Activated B cell treated with CpG ODN at 0.5 μM for 24 hours (primary cell): ENCODE measurements at regions not wholly inside any gene's neighbourhood (a gene's known extent, or its start where the extent isn't known, plus 50 kb on each side); places are given as distances from the start of the nearest gene placed in this dataset.

Experiments
- ATAC-seq: fragments of 200-7000 bp; cut with Tn5 transposase; one replicate; pipeline ENCODE4 v1.10.0; 2021; ENCODE audit warnings: low read depth, mild to moderate bottlenecking, moderate library complexity
- CTCF ChIA-PET: fragments of 350-600 bp; sonication (Branson Sonifier 250); formaldehyde crosslinking; loops from one replicate; lab custom pipeline; 2021; ENCODE audit warnings: antibody characterized with exemption; lab: Charles Lee
- POLR2A ChIA-PET: fragments of 350-600 bp; sonication (Branson Sonifier 250); formaldehyde crosslinking; loops from one replicate; lab custom pipeline; 2021; ENCODE audit warnings: antibody characterized with exemption; lab: Charles Lee
- DNase-seq: peaks from one replicate; pipeline ENCODE4 v3.0.0; 2022
- H3K27ac Mint-ChIP-seq: one replicate; pipeline ENCODE4 v1.8.0; 2020; ENCODE audit warnings: mixed read lengths
- H3K27me3 Mint-ChIP-seq: one replicate; pipeline ENCODE4 v1.8.0; 2021; ENCODE audit warnings: mixed read lengths
- H3K36me3 Mint-ChIP-seq: one replicate; pipeline ENCODE4 v1.8.0; 2021; ENCODE audit warnings: low read depth, mixed read lengths
- H3K4me1 Mint-ChIP-seq: one replicate; pipeline ENCODE4 v1.8.0; 2021; ENCODE audit warnings: mixed read lengths
- H3K4me3 Mint-ChIP-seq: one replicate; pipeline ENCODE4 v1.8.0; 2020; ENCODE audit warnings: mild to moderate bottlenecking, mixed read lengths
- H3K9me3 Mint-ChIP-seq: one replicate; pipeline ENCODE4 v1.8.0; 2020; ENCODE audit warnings: mixed read lengths
- intact Hi-C: fragments of 100-400 bp; cut with micrococcal nuclease; formaldehyde crosslinking; loops from one replicate; pipeline ENCODE4 v1.15.1; 2024
- TF ChIP-seq, protein P1 (sequence below): fragments of 200-600 bp; IDR thresholded peaks from one replicate; pipeline ENCODE4 v1.8.0; 2022; ENCODE audit warnings: antibody characterized with exemption, mild to moderate bottlenecking

DNA sequence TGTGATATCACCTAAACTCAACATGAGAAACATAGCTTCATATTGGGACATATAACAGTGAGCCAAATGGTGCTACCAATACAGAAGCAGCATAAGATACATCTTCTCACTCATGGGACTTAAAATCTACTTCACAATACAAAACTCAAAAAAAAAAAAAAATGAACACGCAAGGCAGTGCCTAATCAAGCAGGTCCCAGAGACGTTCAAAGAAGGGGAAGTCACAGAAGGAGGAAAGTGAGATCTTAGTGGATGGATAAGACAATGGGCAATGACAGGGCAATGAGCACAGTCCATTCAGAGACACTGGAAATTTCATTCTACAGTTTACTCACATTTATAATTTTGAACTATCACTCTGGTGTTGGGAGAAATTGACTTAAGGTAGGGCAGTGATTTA, 88.3 kb downstream of the FAM50B start:
- no peak for ATAC-seq
- intact Hi-C loops: no loop called here
- Mint-ChIP-seq H3K36me3 (no peaks in the 10 kb centered on the region), H3K4me3 (no peak overlapping the region), H3K4me1 (no peaks in the 10 kb centered on the region), H3K27ac (no peak overlapping the region), H3K9me3 (no peaks in the 10 kb centered on the region), H3K27me3 (peaks cover 27% of the 10 kb centered on the region)
- ChIA-PET CTCF (no interaction called here), POLR2A (interaction anchor here (0.7 kb wide), 1 partner anchor 192 kb away, joined by 3 read pairs; no protein-coding TSS in a partner anchor)
- no peak for DNase-seq
- TF ChIP-seq, protein P1, sequence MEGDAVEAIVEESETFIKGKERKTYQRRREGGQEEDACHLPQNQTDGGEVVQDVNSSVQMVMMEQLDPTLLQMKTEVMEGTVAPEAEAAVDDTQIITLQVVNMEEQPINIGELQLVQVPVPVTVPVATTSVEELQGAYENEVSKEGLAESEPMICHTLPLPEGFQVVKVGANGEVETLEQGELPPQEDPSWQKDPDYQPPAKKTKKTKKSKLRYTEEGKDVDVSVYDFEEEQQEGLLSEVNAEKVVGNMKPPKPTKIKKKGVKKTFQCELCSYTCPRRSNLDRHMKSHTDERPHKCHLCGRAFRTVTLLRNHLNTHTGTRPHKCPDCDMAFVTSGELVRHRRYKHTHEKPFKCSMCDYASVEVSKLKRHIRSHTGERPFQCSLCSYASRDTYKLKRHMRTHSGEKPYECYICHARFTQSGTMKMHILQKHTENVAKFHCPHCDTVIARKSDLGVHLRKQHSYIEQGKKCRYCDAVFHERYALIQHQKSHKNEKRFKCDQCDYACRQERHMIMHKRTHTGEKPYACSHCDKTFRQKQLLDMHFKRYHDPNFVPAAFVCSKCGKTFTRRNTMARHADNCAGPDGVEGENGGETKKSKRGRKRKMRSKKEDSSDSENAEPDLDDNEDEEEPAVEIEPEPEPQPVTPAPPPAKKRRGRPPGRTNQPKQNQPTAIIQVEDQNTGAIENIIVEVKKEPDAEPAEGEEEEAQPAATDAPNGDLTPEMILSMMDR: no peak

DNA sequence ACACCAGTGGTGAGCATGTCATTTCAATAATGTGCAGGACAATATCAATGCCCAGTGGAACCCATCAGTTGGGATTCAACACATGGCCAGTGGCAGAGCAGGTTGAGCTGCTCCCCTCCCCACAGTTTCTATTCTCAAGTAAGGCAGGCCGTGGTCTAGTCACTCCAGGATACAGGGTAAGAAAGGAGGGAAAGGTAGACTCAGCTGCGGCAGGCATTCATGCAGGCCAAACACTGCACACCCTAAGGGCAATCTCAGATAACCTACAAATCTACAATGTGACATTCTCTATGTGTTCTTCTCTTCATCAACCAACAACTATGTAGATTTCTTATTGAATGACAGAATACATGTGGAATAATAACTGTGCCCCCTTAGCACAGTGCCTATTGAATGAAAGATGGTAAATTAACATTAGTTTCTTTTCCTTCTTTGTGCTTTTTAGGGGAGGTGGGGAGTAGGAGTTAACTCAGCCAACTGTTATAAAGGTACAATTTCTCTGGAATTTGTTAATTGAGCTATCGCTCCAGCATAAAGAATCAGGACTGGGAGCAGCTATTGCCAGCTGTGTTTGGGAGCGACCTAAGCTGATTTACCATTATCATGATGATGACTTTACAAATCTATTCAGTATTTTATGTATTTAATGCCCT, 89.7 kb downstream of the FAM50B start:
- DNase-seq (no peak), ATAC-seq (no peak)
- Mint-ChIP-seq H3K27ac (no peak overlapping the region), H3K4me3 (no peak overlapping the region), H3K4me1 (no peaks in the 10 kb centered on the region), H3K36me3 (no peaks in the 10 kb centered on the region), H3K9me3 (no peaks in the 10 kb centered on the region), H3K27me3 (peaks cover 28% of the 10 kb centered on the region)
- TF ChIP-seq, protein P1: no peak
- CTCF ChIA-PET: interaction anchor here (1.2 kb wide), 1 partner anchor 196 kb away, joined by 3 read pairs; no protein-coding TSS in a partner anchor
- intact Hi-C loops: no loop called here
- POLR2A ChIA-PET: no interaction called here

DNA sequence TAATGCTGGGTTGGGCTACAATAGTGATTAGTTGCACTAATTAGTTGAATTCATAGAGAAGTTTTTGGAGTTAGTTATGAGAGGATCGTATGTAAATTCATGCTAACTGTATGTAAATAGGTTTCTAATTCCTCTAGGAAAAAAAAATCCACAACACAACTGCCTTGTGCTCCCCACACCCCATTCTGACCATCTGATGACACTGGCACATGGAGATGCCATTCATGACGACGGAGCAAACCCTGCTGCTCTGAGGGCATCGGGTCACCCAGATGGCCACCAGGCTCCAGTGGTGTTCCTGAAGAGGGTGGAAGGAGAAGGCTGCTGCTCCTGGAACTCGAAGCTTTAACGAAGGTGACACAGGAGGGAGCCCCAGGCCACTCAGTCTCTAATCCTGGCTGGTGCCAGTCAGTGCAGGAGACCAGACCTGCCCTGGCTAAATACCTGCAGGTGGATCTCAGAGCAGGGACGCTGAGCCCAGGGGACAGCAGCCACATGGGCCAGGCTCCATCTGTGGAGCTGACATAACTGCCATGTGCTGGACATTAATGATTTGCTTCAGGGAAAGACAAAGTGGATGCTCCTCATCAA, 90.3 kb downstream of the FAM50B start:
- ChIA-PET POLR2A (no interaction called here), CTCF (no interaction called here)
- Mint-ChIP-seq H3K4me1 (no peaks in the 10 kb centered on the region), H3K4me3 (no peak overlapping the region), H3K36me3 (no peaks in the 10 kb centered on the region), H3K27ac (no peak overlapping the region), H3K27me3 (peaks cover 32% of the 10 kb centered on the region), H3K9me3 (no peaks in the 10 kb centered on the region)
- intact Hi-C loops: no loop called here
- TF ChIP-seq, protein P1: no peak
- ATAC-seq: no peak
- no peak for DNase-seq

DNA sequence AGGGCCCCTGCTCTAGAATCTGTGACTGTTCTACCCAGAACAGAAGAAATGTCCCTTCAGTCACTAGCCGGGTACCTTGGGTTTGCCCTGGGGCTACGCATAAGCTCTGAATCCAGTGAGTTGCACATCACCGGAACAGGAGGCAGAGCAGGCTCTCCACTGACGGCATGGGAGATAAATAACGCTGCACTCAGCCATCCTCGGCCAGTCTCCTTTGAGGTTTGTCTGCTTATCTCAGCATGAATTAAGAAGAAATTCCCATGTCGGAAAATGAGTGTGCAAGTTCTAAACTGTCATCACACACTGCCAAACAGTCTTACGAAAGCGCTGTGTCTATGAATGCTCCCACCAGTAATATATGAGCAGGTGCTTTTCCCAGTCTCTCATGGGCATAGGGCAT, 90.8 kb downstream of the FAM50B start:
- DNase-seq: no peak
- Mint-ChIP-seq H3K4me1 (no peaks in the 10 kb centered on the region), H3K27ac (no peak overlapping the region), H3K36me3 (no peaks in the 10 kb centered on the region), H3K27me3 (peaks cover 34% of the 10 kb centered on the region), H3K4me3 (no peak overlapping the region), H3K9me3 (no peaks in the 10 kb centered on the region)
- no peak for ATAC-seq
- TF ChIP-seq, protein P1: no peak
- intact Hi-C loops: no loop called here
- POLR2A ChIA-PET: no interaction called here
- CTCF ChIA-PET: no interaction called here

DNA sequence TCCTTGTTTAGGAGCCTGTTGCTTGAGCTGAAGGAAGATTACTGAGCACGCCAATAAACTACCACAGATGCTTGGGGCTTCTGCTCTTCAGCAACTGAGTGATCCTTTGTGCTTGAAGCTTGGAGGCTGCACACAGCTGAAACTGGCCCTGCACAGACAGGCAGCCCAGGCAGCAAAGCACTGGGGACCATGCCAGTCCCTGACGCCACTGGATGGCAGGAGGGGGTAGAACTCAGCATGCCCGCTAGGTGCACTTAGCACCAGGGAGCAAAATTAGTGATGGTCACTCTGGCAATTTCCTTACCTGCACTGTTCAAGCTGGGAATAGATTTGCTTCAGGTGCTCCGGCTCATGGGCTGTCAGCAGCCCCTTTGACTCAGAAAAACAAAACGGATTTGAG, 91.5 kb downstream of the FAM50B start:
- ChIA-PET CTCF (no interaction called here), POLR2A (no interaction called here)
- peaks cover 37% of the 10 kb centered on the region for H3K27me3 Mint-ChIP-seq
- no peaks in the 10 kb centered on the region for H3K4me1 Mint-ChIP-seq
- H3K4me3 Mint-ChIP-seq: no peak overlapping the region
- TF ChIP-seq, protein P1: no peak
- no peak overlapping the region for H3K27ac Mint-ChIP-seq
- no peaks in the 10 kb centered on the region for H3K9me3 Mint-ChIP-seq
- ATAC-seq: no peak
- intact Hi-C loops: no loop called here
- no peaks in the 10 kb centered on the region for H3K36me3 Mint-ChIP-seq
- DNase-seq: no peak
